ENCODE measurements at regions not wholly inside any gene's neighbourhood (a gene's known extent, or its start where the extent isn't known, plus 50 kb on each side); places are given as distances from the start of the nearest gene placed in this dataset.

- H3K27ac Mint-ChIP-seq, result no peak overlapping the region
- H3K9me3 Mint-ChIP-seq, result peaks cover 7% of the 10 kb centered on the region
- no peaks in the 10 kb centered on the region for H3K4me1 Mint-ChIP-seq
- H3K27me3 Mint-ChIP-seq, result peaks cover 5% of the 10 kb centered on the region
- no peak overlapping the region for H3K4me3 Mint-ChIP-seq
- no peak for ATAC-seq (replicated peaks)
- H3K36me3 Mint-ChIP-seq (ENCODE audit: low read depth), result no peaks in the 10 kb centered on the region
Observed at GRCh38 chr12:25740617-25741016, 187.5 kb upstream of the LMNTD1 start.

GRCh38 chr12:25741917-25742316 lies 188.8 kb upstream of the LMNTD1 start:
- ATAC-seq (replicated peaks), result no peak
- Mint-ChIP-seq H3K27me3 (peaks cover 5% of the 10 kb centered on the region), H3K4me3 (no peak overlapping the region), H3K9me3 (peaks cover 3% of the 10 kb centered on the region), H3K4me1 (no peaks in the 10 kb centered on the region), H3K27ac (no peak overlapping the region), H3K36me3 (ENCODE audit: low read depth) (no peaks in the 10 kb centered on the region)

DNA sequence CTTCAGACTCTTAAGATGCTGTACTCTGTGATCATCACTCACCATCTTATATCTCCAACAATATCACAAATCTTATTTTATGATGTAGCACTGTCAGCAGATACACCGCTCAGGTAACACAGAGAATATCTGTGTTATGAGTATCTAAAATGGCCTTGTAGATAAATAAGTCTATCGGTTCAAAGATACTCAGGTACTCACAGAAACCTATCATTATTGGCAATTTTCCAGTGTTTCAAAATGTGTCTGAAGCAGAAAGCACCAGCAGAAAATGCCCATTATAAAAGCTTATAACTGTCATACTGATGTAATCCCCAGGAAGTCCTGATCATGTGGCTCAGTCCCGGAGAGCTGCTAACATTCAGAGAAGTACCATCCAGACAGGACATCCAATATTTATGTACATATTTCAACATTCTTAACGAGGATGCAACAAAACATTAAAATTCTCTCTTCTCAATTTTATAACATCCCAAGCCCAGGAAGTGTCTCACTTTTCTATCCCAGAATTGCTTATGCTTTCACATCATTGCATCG lies 190.7 kb upstream of the LMNTD1 start:
- no peak overlapping the region for H3K4me3 Mint-ChIP-seq
- H3K9me3 Mint-ChIP-seq, result peaks cover 3% of the 10 kb centered on the region
- H3K36me3 Mint-ChIP-seq (ENCODE audit: low read depth), result no peaks in the 10 kb centered on the region
- no peaks in the 10 kb centered on the region for H3K4me1 Mint-ChIP-seq
- no peak overlapping the region for H3K27ac Mint-ChIP-seq
- peaks cover 5% of the 10 kb centered on the region for H3K27me3 Mint-ChIP-seq
- ATAC-seq (replicated peaks), result no peak

GRCh38 chr12:25744313-25744712 lies 191.2 kb upstream of the LMNTD1 start:
- H3K27ac Mint-ChIP-seq, result no peak overlapping the region

DNA sequence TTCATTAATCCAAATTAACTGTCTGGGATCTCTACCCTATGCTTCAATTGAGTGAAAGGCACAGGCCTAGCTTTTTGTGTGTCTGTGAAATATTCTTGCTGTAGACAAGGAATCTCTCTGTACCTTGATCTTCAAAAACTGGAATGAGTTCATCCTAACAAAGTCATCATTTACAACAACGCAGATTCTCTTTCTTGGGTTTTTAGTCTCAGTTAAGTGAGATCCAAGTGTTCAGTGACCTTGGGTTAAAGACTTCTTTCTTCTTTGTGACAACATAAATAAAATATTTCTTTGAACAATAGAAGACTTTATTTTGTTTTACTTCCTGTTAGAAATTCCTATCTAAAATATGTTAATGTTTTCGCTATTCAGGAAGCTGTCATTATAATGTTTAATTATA lies 192.2 kb upstream of the LMNTD1 start:
- Mint-ChIP-seq H3K27ac (no peak overlapping the region), H3K36me3 (ENCODE audit: low read depth) (no peaks in the 10 kb centered on the region), H3K9me3 (peaks cover 3% of the 10 kb centered on the region), H3K4me1 (no peaks in the 10 kb centered on the region), H3K4me3 (no peak overlapping the region), H3K27me3 (peaks cover 5% of the 10 kb centered on the region)
- ATAC-seq (replicated peaks), result no peak

More at GRCh38 chr12:25744313-25744712, 191.2 kb upstream of the LMNTD1 start:
- Mint-ChIP-seq H3K4me3 (no peak overlapping the region), H3K9me3 (peaks cover 3% of the 10 kb centered on the region), H3K36me3 (ENCODE audit: low read depth) (no peaks in the 10 kb centered on the region), H3K27me3 (peaks cover 5% of the 10 kb centered on the region), H3K4me1 (no peaks in the 10 kb centered on the region)
- ATAC-seq (replicated peaks), result no peak

- H3K27ac Mint-ChIP-seq, result no peak overlapping the region
- H3K27me3 Mint-ChIP-seq, result peaks cover 5% of the 10 kb centered on the region
- no peak for ATAC-seq (replicated peaks)
- H3K4me3 Mint-ChIP-seq, result no peak overlapping the region
- H3K9me3 Mint-ChIP-seq, result peaks cover 3% of the 10 kb centered on the region
- no peaks in the 10 kb centered on the region for H3K36me3 Mint-ChIP-seq (ENCODE audit: low read depth)
- no peaks in the 10 kb centered on the region for H3K4me1 Mint-ChIP-seq
Observed at GRCh38 chr12:25746131-25746530, 193.0 kb upstream of the LMNTD1 start.

- H3K36me3 Mint-ChIP-seq (ENCODE audit: low read depth), result no peaks in the 10 kb centered on the region
- no peaks in the 10 kb centered on the region for H3K4me1 Mint-ChIP-seq
- H3K4me3 Mint-ChIP-seq, result no peak overlapping the region
- H3K27ac Mint-ChIP-seq, result no peak overlapping the region
- H3K27me3 Mint-ChIP-seq, result no peaks in the 10 kb centered on the region
- no peak for ATAC-seq (replicated peaks)
- no peaks in the 10 kb centered on the region for H3K9me3 Mint-ChIP-seq
Observed at GRCh38 chr12:25752710-25753309, 199.7 kb upstream of the LMNTD1 start.

- H3K4me3 Mint-ChIP-seq, result no peak overlapping the region
- H3K36me3 Mint-ChIP-seq (ENCODE audit: low read depth), result no peaks in the 10 kb centered on the region
- no peak overlapping the region for H3K27ac Mint-ChIP-seq
- no peaks in the 10 kb centered on the region for H3K27me3 Mint-ChIP-seq
- no peak for ATAC-seq (replicated peaks)
- H3K9me3 Mint-ChIP-seq, result no peaks in the 10 kb centered on the region
- no peaks in the 10 kb centered on the region for H3K4me1 Mint-ChIP-seq
Observed at GRCh38 chr12:25755136-25755970, 202.3 kb upstream of the LMNTD1 start.

DNA sequence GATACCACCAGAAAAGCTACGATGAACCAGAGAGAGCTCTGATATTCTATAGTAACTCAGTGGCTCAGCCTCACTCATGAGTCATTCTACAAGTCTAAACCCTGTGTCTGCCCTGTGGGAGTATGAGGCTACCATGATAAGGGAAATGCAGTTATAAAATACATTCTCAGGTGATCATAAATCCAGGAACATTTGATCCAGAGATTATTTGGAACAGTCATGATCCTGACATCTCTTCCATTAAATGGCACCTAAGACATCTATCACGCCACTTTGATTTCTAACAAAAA lies 202.6 kb upstream of the RASSF8 start:
- H3K27me3 Mint-ChIP-seq, result no peaks in the 10 kb centered on the region
- H3K9me3 Mint-ChIP-seq, result no peaks in the 10 kb centered on the region
- H3K4me3 Mint-ChIP-seq, result no peak overlapping the region
- no peak for ATAC-seq (replicated peaks)
- H3K36me3 Mint-ChIP-seq (ENCODE audit: low read depth), result no peaks in the 10 kb centered on the region
- no peaks in the 10 kb centered on the region for H3K4me1 Mint-ChIP-seq
- no peak overlapping the region for H3K27ac Mint-ChIP-seq

DNA sequence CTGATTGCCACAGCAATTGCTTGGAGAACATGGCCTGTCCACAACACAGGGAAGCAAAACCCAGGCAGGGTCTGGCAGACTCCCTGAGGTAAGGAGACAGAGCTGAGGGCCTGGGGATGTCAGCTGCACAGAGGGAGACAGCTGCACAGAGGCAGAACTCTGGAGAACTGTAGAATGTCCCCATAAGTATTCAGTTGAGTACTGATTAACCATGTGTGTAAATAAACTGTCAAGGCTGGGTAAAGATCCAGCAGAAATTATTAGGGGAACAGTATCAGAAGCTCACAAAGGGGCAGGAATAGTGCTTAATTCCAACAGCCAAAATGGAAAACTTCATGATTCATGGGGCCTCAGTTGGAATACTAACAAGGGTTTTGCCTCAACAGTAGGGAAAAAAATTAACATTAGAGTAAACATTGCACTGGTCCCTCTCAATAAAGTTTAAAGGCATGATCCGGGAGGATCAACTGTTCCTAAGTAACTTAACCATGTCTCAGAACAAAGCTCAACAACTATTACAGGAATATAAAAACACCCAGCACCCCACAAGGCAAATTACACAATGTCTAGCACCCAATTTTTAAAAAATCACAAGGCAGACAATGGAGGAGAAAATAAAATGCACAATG lies 201.3 kb upstream of the RASSF8 start:
- no peak overlapping the region for H3K4me3 Mint-ChIP-seq
- H3K27me3 Mint-ChIP-seq, result no peaks in the 10 kb centered on the region
- no peaks in the 10 kb centered on the region for H3K4me1 Mint-ChIP-seq
- ATAC-seq (replicated peaks), result no peak
- H3K9me3 Mint-ChIP-seq, result no peaks in the 10 kb centered on the region
- no peaks in the 10 kb centered on the region for H3K36me3 Mint-ChIP-seq (ENCODE audit: low read depth)
- H3K27ac Mint-ChIP-seq, result no peak overlapping the region

- Mint-ChIP-seq H3K27ac (no peak overlapping the region), H3K27me3 (no peaks in the 10 kb centered on the region), H3K4me1 (no peaks in the 10 kb centered on the region), H3K9me3 (no peaks in the 10 kb centered on the region), H3K36me3 (ENCODE audit: low read depth) (no peaks in the 10 kb centered on the region), H3K4me3 (no peak overlapping the region)
- ATAC-seq (replicated peaks), result no peak
Observed at GRCh38 chr12:25759752-25760151, 198.7 kb upstream of the RASSF8 start.

GRCh38 chr12:25761356-25761755 lies 197.1 kb upstream of the RASSF8 start:
- H3K27ac Mint-ChIP-seq, result no peak overlapping the region
- H3K36me3 Mint-ChIP-seq (ENCODE audit: low read depth), result no peaks in the 10 kb centered on the region
- no peaks in the 10 kb centered on the region for H3K27me3 Mint-ChIP-seq
- no peak overlapping the region for H3K4me3 Mint-ChIP-seq
- no peak for ATAC-seq (replicated peaks)
- no peaks in the 10 kb centered on the region for H3K4me1 Mint-ChIP-seq
- H3K9me3 Mint-ChIP-seq, result no peaks in the 10 kb centered on the region

DNA sequence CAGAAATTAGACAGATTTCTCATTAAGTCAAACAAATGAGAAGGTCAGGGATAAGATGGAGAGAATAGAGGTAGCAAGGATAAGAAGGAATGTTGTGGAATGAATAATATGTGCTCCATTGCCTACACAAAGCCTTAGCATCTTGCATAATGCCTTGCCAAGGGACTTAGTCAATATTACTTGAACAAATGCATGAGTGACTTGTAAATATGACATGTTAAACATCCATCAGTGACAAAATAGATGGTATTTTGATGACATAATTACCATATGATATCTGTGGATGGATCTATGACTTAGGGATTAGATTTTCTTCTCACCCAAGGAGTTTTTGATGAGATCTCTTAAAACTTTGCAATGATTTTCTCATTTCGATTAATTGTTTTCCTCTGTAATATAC lies 194.1 kb upstream of the RASSF8 start:
- H3K27me3 Mint-ChIP-seq, result no peaks in the 10 kb centered on the region
- H3K4me1 Mint-ChIP-seq, result no peaks in the 10 kb centered on the region
- H3K9me3 Mint-ChIP-seq, result no peaks in the 10 kb centered on the region
- H3K27ac Mint-ChIP-seq, result no peak overlapping the region
- H3K4me3 Mint-ChIP-seq, result no peak overlapping the region
- no peaks in the 10 kb centered on the region for H3K36me3 Mint-ChIP-seq (ENCODE audit: low read depth)
- ATAC-seq (replicated peaks), result no peak

GRCh38 chr12:25764892-25765291 lies 193.6 kb upstream of the RASSF8 start:
- H3K4me3 Mint-ChIP-seq, result no peak overlapping the region
- H3K27me3 Mint-ChIP-seq, result no peaks in the 10 kb centered on the region
- H3K27ac Mint-ChIP-seq, result no peak overlapping the region
- H3K36me3 Mint-ChIP-seq (ENCODE audit: low read depth), result no peaks in the 10 kb centered on the region
- H3K9me3 Mint-ChIP-seq, result no peaks in the 10 kb centered on the region
- ATAC-seq (replicated peaks), result no peak
- no peaks in the 10 kb centered on the region for H3K4me1 Mint-ChIP-seq

- no peak overlapping the region for H3K4me3 Mint-ChIP-seq
Observed at GRCh38 chr12:25767606-25768005, 190.9 kb upstream of the RASSF8 start.

More at GRCh38 chr12:25767606-25768005, 190.9 kb upstream of the RASSF8 start:
- ATAC-seq (replicated peaks), result no peak
- no peaks in the 10 kb centered on the region for H3K9me3 Mint-ChIP-seq
- no peak overlapping the region for H3K27ac Mint-ChIP-seq
- no peaks in the 10 kb centered on the region for H3K4me1 Mint-ChIP-seq
- no peaks in the 10 kb centered on the region for H3K27me3 Mint-ChIP-seq
- no peaks in the 10 kb centered on the region for H3K36me3 Mint-ChIP-seq (ENCODE audit: low read depth)
